Activated effector memory CD4-positive, alpha-beta T cell treated with anti-CD3 and anti-CD28 coated beads, Interleukin-2, amount 50 U/mL, for 16 hours (primary cell): ENCODE measurements at regions not wholly inside any gene's neighbourhood (a gene's known extent, or its start where the extent isn't known, plus 50 kb on each side); places are given as distances from the start of the nearest gene placed in this dataset.

Experiments used
- DNase-seq: peaks from one replicate; pipeline ENCODE4 v3.0.0-alpha.2; 2020

GRCh38 chr9:87338088-87338989 is 159.3 kb upstream of the DAPK1 start:
- no peak for DNase-seq

GRCh38 chr9:87340391-87340790 is 157.3 kb upstream of the DAPK1 start:
- no peak for DNase-seq

GRCh38 chr9:87342743-87343142 is 154.9 kb upstream of the DAPK1 start:
- no peak for DNase-seq

- DNase-seq, result no peak
Measured at GRCh38 chr9:87343816-87344430, 153.7 kb upstream of the DAPK1 start.

- DNase-seq, result no peak
Measured at GRCh38 chr9:87346061-87346665, 151.5 kb upstream of the DAPK1 start.

- DNase-seq, result no peak
Measured at GRCh38 chr9:87350915-87351314, 146.8 kb upstream of the DAPK1 start.

GRCh38 chr9:87353301-87353700 is 144.4 kb upstream of the DAPK1 start:
- no peak for DNase-seq

- DNase-seq, result no peak
Measured at GRCh38 chr9:87354147-87354546, 143.5 kb upstream of the DAPK1 start.

GRCh38 chr9:87357600-87357999 is 140.1 kb upstream of the DAPK1 start:
- DNase-seq, result no peak

GRCh38 chr9:87359264-87359663 is 138.4 kb upstream of the DAPK1 start:
- DNase-seq, result no peak

GRCh38 chr9:87359958-87360601 is 137.6 kb upstream of the DAPK1 start:
- no peak for DNase-seq

GRCh38 chr9:87370049-87370685 is 127.5 kb upstream of the DAPK1 start:
- DNase-seq, result no peak

- DNase-seq, result no peak
Measured at GRCh38 chr9:87371795-87372355, 125.8 kb upstream of the DAPK1 start.

- DNase-seq, result no peak
Measured at GRCh38 chr9:87372356-87372851, 125.3 kb upstream of the DAPK1 start.

- peak; percentile 63 for DNase-seq
Measured at GRCh38 chr9:87374023-87374919, 123.4 kb upstream of the DAPK1 start.

GRCh38 chr9:87375397-87376073 is 122.1 kb upstream of the DAPK1 start:
- DNase-seq, result no peak

- no peak for DNase-seq
Measured at GRCh38 chr9:87378676-87379075, 119.0 kb upstream of the DAPK1 start.

- no peak for DNase-seq
Measured at GRCh38 chr9:87379300-87379699, 118.4 kb upstream of the DAPK1 start.

- no peak for DNase-seq
Measured at GRCh38 chr9:87381050-87381711, 116.5 kb upstream of the DAPK1 start.

GRCh38 chr9:87381746-87382145 is 115.9 kb upstream of the DAPK1 start:
- DNase-seq, result no peak
